Activated CD4-positive, alpha-beta T cell treated with anti-CD3 and anti-CD28 coated beads, Interleukin-2, Interleukin-6, amounts not matched to agents 100 ng/mL and 50 ng/mL, durations not matched to agents 16 hours and 8 hours (primary cell): ENCODE measurements at regions not wholly inside any gene's neighbourhood (a gene's known extent, or its start where the extent isn't known, plus 50 kb on each side); places are given as distances from the start of the nearest gene placed in this dataset.

Experiments used
- DNase-seq: peaks from one replicate; pipeline ENCODE4 v3.0.0-alpha.2; 2020

GRCh38 chr14:61627612-61628011 lies 67.7 kb upstream of the HIF1A start:
- DNase-seq: no peak

GRCh38 chr14:61628016-61628725 lies 67.1 kb upstream of the HIF1A start:
- DNase-seq: no peak

- DNase-seq: no peak
These were observed 64.8 kb upstream of the HIF1A start for GRCh38 chr14:61630399-61631044.

- DNase-seq: no peak
These were observed 64.1 kb upstream of the HIF1A start for GRCh38 chr14:61631045-61631687.

- DNase-seq: no peak
These were observed 62.9 kb upstream of the HIF1A start for GRCh38 chr14:61632401-61632800.

- no peak for DNase-seq
These were observed 62.5 kb upstream of the HIF1A start for GRCh38 chr14:61632807-61633206.

GRCh38 chr14:61636291-61636690 lies 59.0 kb upstream of the HIF1A start:
- DNase-seq: no peak

- no peak for DNase-seq
These were observed 58.5 kb upstream of the HIF1A start for GRCh38 chr14:61636779-61637178.

GRCh38 chr14:61638595-61639387 lies 56.5 kb upstream of the HIF1A start:
- no peak for DNase-seq

GRCh38 chr14:61640158-61641136 lies 54.9 kb upstream of the HIF1A start:
- DNase-seq: no peak

- no peak for DNase-seq
These were observed 53.2 kb upstream of the HIF1A start for GRCh38 chr14:61641914-61642613.

GRCh38 chr14:61642614-61642982 lies 52.7 kb upstream of the HIF1A start:
- no peak for DNase-seq

GRCh38 chr14:61643555-61643954 lies 51.8 kb upstream of the HIF1A start:
- no peak for DNase-seq

GRCh38 chr14:61644175-61644574 lies 51.1 kb upstream of the HIF1A start:
- DNase-seq: no peak

GRCh38 chr14:61644834-61645233 lies 50.5 kb upstream of the HIF1A start:
- DNase-seq: no peak

- DNase-seq: no peak
These were observed 50.1 kb upstream of the HIF1A start for GRCh38 chr14:61645247-61645646.
